ENCODE measurements at regions not wholly inside any gene's neighbourhood (a gene's known extent, or its start where the extent isn't known, plus 50 kb on each side); places are given as distances from the start of the nearest gene placed in this dataset.

- POLR2A ChIA-PET = no interaction called here
- Histone ChIP-seq H3K4me1 (ENCODE audit: control insufficient read depth in 1 of 2, insufficient read depth in 2 of 2, low read length in 2 of 2) (no peaks in the 10 kb centered on the region), H3K9me3 (ENCODE audit: control insufficient read depth in 1 of 2, insufficient read depth in 1 of 2, low read depth in 1 of 2, low read length in 2 of 2) (no peaks in the 10 kb centered on the region), H4K20me1 (ENCODE audit: insufficient read depth) (no peaks in the 10 kb centered on the region), H2AFZ (ENCODE audit: low read depth, low read length, poor library complexity, severe bottlenecking) (no peak overlapping the region), H3K4me3 (replicated peaks in 1 of 2; ENCODE audit: low read depth in 1 of 2, low read length in 2 of 2) (no peak overlapping the region), H3K79me2 (ENCODE audit: insufficient read depth, low read length) (no peaks in the 10 kb centered on the region), H3K27ac (ENCODE audit: low read depth, low read length) (no peak overlapping the region), H3K9me2 (ENCODE audit: insufficient read depth) (no peaks in the 10 kb centered on the region), H3K9ac (ENCODE audit: low read length) (no peak overlapping the region), H3K36me3 (ENCODE audit: control insufficient read depth in 1 of 2, insufficient read depth in 2 of 2, low read length in 2 of 2) (no peaks in the 10 kb centered on the region), H3K27me3 (ENCODE audit: insufficient read depth, low read length) (no peaks in the 10 kb centered on the region), H3K4me2 (ENCODE audit: low read length) (no peak overlapping the region)
- no peak for ATAC-seq
- RAD21 ChIA-PET (ENCODE audit: low non-redundant PET in 1 of 2, low total read pairs in 2 of 2, uncharacterized antibody in 2 of 2, unreplicated experiment in 2 of 2) = no interaction called here
- no peak for DNase-seq (ENCODE audit: low read depth, low spot score)
- TF ChIP-seq TCF7L2 (IDR thresholded peaks at IDR 0.05; ENCODE audit: borderline replicate concordance, extremely low read depth, insufficient read depth, insufficient read length) (no peak), ZFX (IDR thresholded peaks at IDR 0.05) (no peak), MAX (IDR thresholded peaks at IDR 0.05) (no peak), ELF1 (IDR thresholded peaks at IDR 0.05; ENCODE audit: borderline replicate concordance, low read depth) (no peak), CBX3 (IDR thresholded peaks at IDR 0.05; ENCODE audit: low read depth) (no peak), ZNF274 (IDR thresholded peaks at IDR 0.05; ENCODE audit: low read depth, low read length) (no peak), ZBTB33 (IDR thresholded peaks at IDR 0.05; ENCODE audit: extremely low read depth, insufficient replicate concordance, low read length) (no peak), SIN3A (IDR thresholded peaks at IDR 0.05; ENCODE audit: low read depth) (no peak), CEBPB (IDR thresholded peaks at IDR 0.05; ENCODE audit: low read depth) (no peak), EGR1 (IDR thresholded peaks at IDR 0.05; ENCODE audit: low read depth) (no peak), EZH2 (IDR thresholded peaks at IDR 0.05) (no peak), ATF3 (IDR thresholded peaks at IDR 0.05) (no peak), RAD21 (IDR thresholded peaks at IDR 0.05; ENCODE audit: low read depth) (no peak), SRF (IDR thresholded peaks at IDR 0.05; ENCODE audit: low read depth) (no peak), REST (IDR thresholded peaks at IDR 0.05; ENCODE audit: low read depth) (no peak), SP1 (IDR thresholded peaks at IDR 0.05; ENCODE audit: low read depth) (no peak), POLR2A (IDR thresholded peaks at IDR 0.05; ENCODE audit: borderline replicate concordance, extremely low read depth, insufficient read depth, insufficient read length) (no peak), FOSL1 (IDR thresholded peaks at IDR 0.05; ENCODE audit: low read depth) (no peak), YY1 (IDR thresholded peaks at IDR 0.05; ENCODE audit: extremely low read depth, insufficient replicate concordance, low read depth, low read length) (no peak)
- BruUV-seq (replicated peaks) = no TSS peak
- CTCF ChIA-PET = no interaction called here
- intact Hi-C loops (cut with micrococcal nuclease) = no loop called here
Measured at GRCh38 chr6:163707387-163708355, 293.2 kb downstream of the QKI start.
